GM12878 (cell line): ENCODE measurements at regions not wholly inside any gene's neighbourhood (a gene's known extent, or its start where the extent isn't known, plus 50 kb on each side); places are given as distances from the start of the nearest gene placed in this dataset.

Experiments
- ATAC-seq: fragments of 200-7000 bp; cut with Tn5 transposase; 3 replicates; pipeline ENCODE4 v1.9.1; 2020; ENCODE audit warnings: mild to moderate bottlenecking, moderate library complexity
- BruUV-seq: library from RNA; stranded (reverse); fragments of 400-500 nt; replicated peaks from 2 replicates; lab custom pipeline; 2021; lab: Mats Ljungman, UMichigan
- CTCF ChIA-PET: fragments of 300-600 bp; sonication (Branson Sonifier 250); formaldehyde crosslinking; extraction: SDS; loops from one replicate; lab custom pipeline; 2021; ENCODE audit warnings: inconsistent platforms; lab: Yijun Ruan, JAX
- POLR2A ChIA-PET: fragments of 350-600 bp; formaldehyde crosslinking; extraction: SDS; loops from one replicate; lab custom pipeline; 2021; ENCODE audit warnings: inconsistent platforms; lab: Charles Lee
- RAD21 ChIA-PET: fragments of 300-600 bp; sonication (Branson Sonifier 250); formaldehyde crosslinking; loops from one replicate; lab custom pipeline; 2023; ENCODE audit warnings: antibody characterized with exemption; ENCODE audit not compliant: unreplicated experiment; lab: Charles Lee
- SMC1A ChIA-PET: fragments of 300-600 bp; sonication (Branson Sonifier 250); formaldehyde crosslinking; loops from one replicate; lab custom pipeline; 2023; ENCODE audit not compliant: unreplicated experiment, uncharacterized antibody; lab: Charles Lee
- DNase-seq: peaks from one replicate; pipeline ENCODE4 v3.0.0-alpha.2; 2011; ENCODE audit warnings: low read depth, low spot score
- FAIRE-seq: peaks from 3 replicates; lab custom pipeline; 2011; peaks lifted over from hg19 to GRCh38; lab: Jason Lieb, UNC
- H2AFZ ChIP-seq: 2 replicates; pipeline ENCODE4 v1.6.0; 2011; ENCODE audit warnings: low read depth, low read length, control low read depth; ENCODE audit not compliant: control insufficient read depth
- H3K27ac ChIP-seq: 2 replicates; pipeline ENCODE4 v1.5.1; 2011; ENCODE audit warnings: control low read depth; ENCODE audit not compliant: control insufficient read depth, insufficient read depth
- H3K27me3 ChIP-seq, 2 experiments: replicated peaks in 1 of 2; 2 replicates each; pipeline versions ENCODE4 v1.6.0 to v1.6.1; 2011; ENCODE audit warnings: low read length in 1 of 2; ENCODE audit not compliant: control insufficient read depth in 2 of 2, insufficient read depth in 2 of 2
- H3K36me3 ChIP-seq, 2 experiments: 2 replicates each; pipeline ENCODE4 v1.5.1; 2011; ENCODE audit warnings: low read length in 1 of 2; ENCODE audit not compliant: control insufficient read depth in 2 of 2, insufficient read depth in 2 of 2
- H3K4me1 ChIP-seq: 2 replicates; pipeline ENCODE4 v1.6.1; 2011; ENCODE audit warnings: mild to moderate bottlenecking, low read length, moderate library complexity, mixed read lengths; ENCODE audit not compliant: control insufficient read depth, insufficient read depth
- H3K4me2 ChIP-seq: 2 replicates; pipeline ENCODE4 v1.6.0; 2011; ENCODE audit warnings: control low read depth; ENCODE audit not compliant: control insufficient read depth, insufficient read depth
- H3K4me3 ChIP-seq: fragments of 200-600 bp; sonication (generic); 2 replicates; pipeline ENCODE4 v1.5.1; 2016
- H3K79me2 ChIP-seq: 2 replicates; pipeline ENCODE4 v1.6.0; 2011; ENCODE audit warnings: low read length; ENCODE audit not compliant: control insufficient read depth, insufficient read depth
- H3K9ac ChIP-seq: 2 replicates; pipeline ENCODE4 v1.8.0; 2011; ENCODE audit warnings: low read length, control low read depth, mixed read lengths; ENCODE audit not compliant: control insufficient read depth, insufficient read depth
- H3K9me3 ChIP-seq: replicated peaks from 3 replicates; pipeline ENCODE4 v1.5.1; 2011; ENCODE audit warnings: mild to moderate bottlenecking, low read length; ENCODE audit not compliant: control insufficient read depth, insufficient read depth
- H4K20me1 ChIP-seq: 2 replicates; pipeline ENCODE4 v1.6.0; 2011; ENCODE audit not compliant: control insufficient read depth, insufficient read depth
- ATF3 ChIP-seq: IDR thresholded peaks from 2 replicates; pipeline ENCODE4 v1.6.1; 2011; ENCODE audit warnings: low read depth, mild to moderate bottlenecking, low read length, moderate library complexity, borderline replicate concordance; ENCODE audit errors: extremely low read depth
- BACH1 ChIP-seq: fragments of 450-650 bp; IDR thresholded peaks from 2 replicates; pipeline ENCODE4 v1.6.1; 2017; ENCODE audit warnings: mild to moderate bottlenecking, borderline replicate concordance
- MEF2B ChIP-seq: fragments of 450-650 bp; IDR thresholded peaks from 2 replicates; pipeline ENCODE4 v1.6.1; 2018; ENCODE audit warnings: mild to moderate bottlenecking, moderate library complexity; ENCODE audit not compliant: partially characterized antibody, poor library complexity, severe bottlenecking
- MTA3 ChIP-seq: IDR thresholded peaks from 2 replicates; pipeline ENCODE4 v1.6.1; 2012; ENCODE audit warnings: low read length, inconsistent platforms, borderline replicate concordance
- MXI1 ChIP-seq: fragments of 150-350 bp; IDR thresholded peaks from 2 replicates; pipeline ENCODE4 v1.6.1; 2011; ENCODE audit warnings: low read depth, mild to moderate bottlenecking, inconsistent platforms, low read length, improper control_type of control experiment
- NRF1 ChIP-seq: conservative IDR thresholded peaks from 2 replicates; pipeline ENCODE4 v1.6.1; 2011; ENCODE audit warnings: mild to moderate bottlenecking, low read depth, low read length, improper control_type of control experiment
- RBBP5 ChIP-seq: fragments of 200-600 bp; sonication (generic); conservative IDR thresholded peaks from 2 replicates; pipeline ENCODE4 v1.6.1; 2016
- TCF7 ChIP-seq: IDR thresholded peaks from 2 replicates; pipeline ENCODE4 v1.6.1; 2014; ENCODE audit warnings: antibody characterized with exemption, borderline replicate concordance
- WGBS: methylation state at CpG from one replicate; pipeline ENCODE4 v1.1.6; 2016; ENCODE audit warnings: low lambda C conversion rate; ENCODE audit not compliant: insufficient replicate concordance, insufficient coverage; ENCODE audit errors: missing lambda C conversion rate; 5-methylcytosine and 5-hydroxymethylcytosine counted together
- in situ Hi-C: fragments of 300-500 bp; cut with MboI; formaldehyde crosslinking; loops from 9 replicates; pipeline ENCODE4 v1.14.3; 2018; ENCODE audit warnings: mixed read lengths
- intact Hi-C: fragments of 100-400 bp; cut with micrococcal nuclease; formaldehyde crosslinking; loops from one replicate; pipeline ENCODE4 v1.14.2; 2022; ENCODE audit not compliant: unreplicated experiment

GRCh38 chrX:45614853-45615252 lies 414.2 kb upstream of the DIPK2B start (continued):
- no peak for TF ChIP-seq BACH1
- TF ChIP-seq MEF2B = no peak
- no peak for TF ChIP-seq MTA3
- TF ChIP-seq RBBP5 = no peak
- TF ChIP-seq TCF7 = no peak

- intact Hi-C loops = no loop called here
- ATAC-seq = no peak
Observed at GRCh38 chrX:45602151-45602550, 401.5 kb upstream of the DIPK2B start.

GRCh38 chrX:45601052-45601451 lies 400.4 kb upstream of the DIPK2B start:
- no peak for FAIRE-seq
- DNase-seq = no peak
- H2AFZ ChIP-seq = no peak overlapping the region
- no peak for ATAC-seq
- no peaks in the 10 kb centered on the region for H4K20me1 ChIP-seq
- H3K79me2 ChIP-seq = no peaks in the 10 kb centered on the region
- POLR2A ChIA-PET = no interaction called here
- RAD21 ChIA-PET = no interaction called here
- intact Hi-C loops (no loop called here), in situ Hi-C loops (no loop called here)
- BruUV-seq = no TSS peak
- H3K9ac ChIP-seq = no peak overlapping the region
- no peak overlapping the region for H3K4me3 ChIP-seq
- TF ChIP-seq NRF1 (no peak), ATF3 (no peak)
- no peaks in the 10 kb centered on the region for H3K9me3 ChIP-seq
- SMC1A ChIA-PET = no interaction called here
- no peaks in the 10 kb centered on the region for H3K36me3 ChIP-seq
- 13% methylated on average over 5 of the region's 5 CpGs for WGBS
- CTCF ChIA-PET = no interaction called here
- no peaks in the 10 kb centered on the region for H3K4me1 ChIP-seq
- no peak overlapping the region for H3K4me2 ChIP-seq
- no peak overlapping the region for H3K27ac ChIP-seq
- no peaks in the 10 kb centered on the region for H3K27me3 ChIP-seq

More at GRCh38 chrX:45602151-45602550, 401.5 kb upstream of the DIPK2B start:
- CTCF ChIA-PET = no interaction called here
- BruUV-seq = no TSS peak
- no peak overlapping the region for H3K27ac ChIP-seq
- WGBS = 32% methylated on average over 2 of the region's 2 CpGs
- H4K20me1 ChIP-seq = no peaks in the 10 kb centered on the region
- H3K36me3 ChIP-seq = no peaks in the 10 kb centered on the region
- POLR2A ChIA-PET = interaction anchor here (0.8 kb wide), 1 partner anchor 14 kb away, joined by 3 read pairs; no protein-coding TSS in a partner anchor
- RAD21 ChIA-PET = no interaction called here
- no peaks in the 10 kb centered on the region for H3K9me3 ChIP-seq
- no peak for TF ChIP-seq MXI1
- no peak overlapping the region for H3K9ac ChIP-seq
- in situ Hi-C loops = no loop called here
- H2AFZ ChIP-seq = no peak overlapping the region
- H3K27me3 ChIP-seq = no peaks in the 10 kb centered on the region
- SMC1A ChIA-PET = no interaction called here
- H3K4me1 ChIP-seq = no peaks in the 10 kb centered on the region
- H3K79me2 ChIP-seq = no peaks in the 10 kb centered on the region
- H3K4me3 ChIP-seq = no peak overlapping the region
- FAIRE-seq = no peak
- H3K4me2 ChIP-seq = no peak overlapping the region
- DNase-seq = no peak
